SK-N-MC (cell line): ENCODE measurements at regions not wholly inside any gene's neighbourhood (a gene's known extent, or its start where the extent isn't known, plus 50 kb on each side); places are given as distances from the start of the nearest gene placed in this dataset.

ENCODE experiments used
- EZH2 ChIP-seq: fragments of 200-600 bp; sonication (generic); IDR thresholded peaks from one replicate; pipeline ENCODE4 v1.6.1; 2017; ENCODE audit warnings: antibody characterized with exemption
- FOXP2 ChIP-seq: optimal IDR thresholded peaks from 2 replicates; pipeline ENCODE3; 2011; ENCODE audit warnings: mild to moderate bottlenecking, moderate library complexity; ENCODE audit not compliant: insufficient read depth; ENCODE audit errors: extremely low read length, control extremely low read depth
- POLR2AphosphoS5 ChIP-seq: IDR thresholded peaks from 2 replicates; pipeline ENCODE4 v1.6.1; 2012; ENCODE audit warnings: mild to moderate bottlenecking, low read depth, low read length, borderline replicate concordance

DNA sequence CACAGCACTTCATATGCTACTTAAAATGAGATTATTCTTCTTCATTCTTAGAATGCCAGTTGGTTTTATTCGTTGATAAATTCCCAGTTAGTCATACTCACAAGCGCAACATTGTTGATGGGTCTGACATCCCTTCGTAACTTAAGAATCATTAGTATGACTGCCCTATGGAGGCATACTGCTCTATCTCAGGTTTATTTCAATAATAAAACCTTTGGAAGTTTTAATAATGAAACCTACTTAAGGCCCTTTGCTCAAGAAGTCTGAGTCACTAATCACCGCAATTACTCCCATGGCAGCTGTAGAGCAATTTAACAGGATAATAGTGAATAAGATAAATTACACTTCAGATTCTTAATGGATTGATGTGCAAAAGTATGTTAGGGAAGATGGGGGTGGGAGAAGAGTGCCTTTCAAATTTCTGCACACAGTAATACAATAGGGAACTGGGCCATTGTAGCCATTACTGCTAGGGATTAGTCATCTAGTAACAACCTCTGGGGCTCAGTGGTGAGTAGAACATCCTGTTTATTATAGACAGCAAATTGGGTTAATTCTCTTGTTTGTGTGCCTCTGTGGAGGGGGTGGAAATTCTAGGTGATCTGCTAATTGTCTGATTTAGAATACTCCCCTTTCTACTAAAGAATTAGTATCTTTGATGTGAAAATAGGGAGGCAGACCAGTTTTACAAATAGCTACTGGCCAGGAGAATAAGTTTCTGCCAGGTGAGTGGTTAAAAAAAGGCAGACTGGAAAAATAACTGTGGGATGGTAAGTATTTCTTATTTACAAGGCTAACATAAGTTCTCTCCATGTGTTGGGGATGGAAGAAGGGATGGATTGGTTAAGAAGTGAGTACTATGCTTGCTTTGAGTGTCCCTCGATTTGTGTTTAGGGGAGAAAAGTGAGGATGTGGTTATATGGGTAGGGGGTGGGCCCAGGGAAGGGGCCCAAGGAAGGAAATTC lies 74.5 kb upstream of the VKORC1L1 start:
- TF ChIP-seq POLR2AphosphoS5 (no peak), EZH2 (no peak), FOXP2 (no peak)
